ENCODE measurements at regions not wholly inside any gene's neighbourhood (a gene's known extent, or its start where the extent isn't known, plus 50 kb on each side); places are given as distances from the start of the nearest gene placed in this dataset.
A peak's percentile ranks its signal among the peaks of the same experiment; 100 is the strongest.
"Not testable (repeated sequence)": the region's sequence is repeated elsewhere in the genome, so short reads cannot be mapped to it uniquely, and the experiment has no call there.

DNA sequence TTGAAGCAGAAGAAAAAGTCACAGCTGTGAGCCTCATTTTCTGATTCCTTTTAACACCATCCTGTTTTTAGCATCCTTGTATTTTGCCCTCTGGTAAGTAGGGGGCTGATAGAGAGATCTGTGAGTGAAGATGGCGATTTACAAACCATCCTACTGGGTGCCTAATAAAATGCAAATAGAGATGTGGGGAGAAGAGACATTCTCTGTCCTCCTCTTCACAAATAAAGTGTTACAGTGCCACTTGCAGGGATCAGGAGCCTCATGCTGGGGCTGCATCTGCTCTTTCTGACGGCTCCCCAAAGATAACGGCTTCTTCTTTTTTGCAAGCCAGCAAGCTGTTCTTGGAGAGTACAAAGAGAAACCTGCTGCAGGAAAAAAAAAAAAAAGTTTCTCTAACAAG is 418.6 kb downstream of the TOX3 start:
- Histone ChIP-seq H3K27ac (ENCODE audit: low read depth, low read length) (no peak overlapping the region), H3K36me3 (ENCODE audit: control insufficient read depth, insufficient read depth, low read length) (no peaks in the 10 kb centered on the region), H3K27me3 (ENCODE audit: control insufficient read depth, insufficient read depth, low read length) (no peaks in the 10 kb centered on the region), H3K4me3 (ENCODE audit: low read depth, low read length) (no peak overlapping the region), H3K9me3 (ENCODE audit: control insufficient read depth, insufficient read depth, low read length) (no peaks in the 10 kb centered on the region), H3K4me1 (ENCODE audit: control insufficient read depth, insufficient read depth, low read length) (no peaks in the 10 kb centered on the region)
- WGBS (ENCODE audit: insufficient coverage), result no CpG with 5 or more reads among the region's 3 CpGs
- DNase-seq (ENCODE audit: low read depth in 4 of 6, low spot score in 6 of 6), result peak in 4 of 6 donors; percentile 15 to 85 (median 30)

DNA sequence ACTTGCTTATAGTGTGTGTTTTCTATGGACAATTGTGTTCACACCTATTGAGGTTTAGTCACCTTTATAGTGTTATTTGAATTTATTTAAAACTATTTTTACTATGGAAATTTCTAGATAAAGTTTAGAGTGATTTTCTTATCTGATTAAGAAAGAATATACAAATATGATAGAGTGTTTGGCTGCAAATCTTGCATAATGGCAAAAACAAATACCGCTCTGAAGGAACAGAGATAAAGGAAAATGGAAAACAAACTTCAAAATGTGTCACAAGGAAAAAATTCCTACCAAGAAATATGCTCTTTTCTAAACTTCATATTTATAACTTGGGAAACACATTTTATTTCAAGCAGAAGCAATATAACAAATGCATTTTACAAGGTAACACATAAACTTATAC is 423.1 kb downstream of the TOX3 start:
- Histone ChIP-seq H3K36me3 (ENCODE audit: control insufficient read depth, insufficient read depth, low read length) (no peaks in the 10 kb centered on the region), H3K27ac (ENCODE audit: low read depth, low read length) (no peak overlapping the region), H3K9me3 (ENCODE audit: control insufficient read depth, insufficient read depth, low read length) (no peaks in the 10 kb centered on the region), H3K27me3 (ENCODE audit: control insufficient read depth, insufficient read depth, low read length) (no peaks in the 10 kb centered on the region), H3K4me1 (ENCODE audit: control insufficient read depth, insufficient read depth, low read length) (no peaks in the 10 kb centered on the region), H3K4me3 (ENCODE audit: low read depth, low read length) (no peak overlapping the region)
- DNase-seq (ENCODE audit: low read depth in 4 of 6, low spot score in 6 of 6), result no peak
- no CpG with 5 or more reads among the region's 1 CpG for WGBS (ENCODE audit: insufficient coverage)

DNA sequence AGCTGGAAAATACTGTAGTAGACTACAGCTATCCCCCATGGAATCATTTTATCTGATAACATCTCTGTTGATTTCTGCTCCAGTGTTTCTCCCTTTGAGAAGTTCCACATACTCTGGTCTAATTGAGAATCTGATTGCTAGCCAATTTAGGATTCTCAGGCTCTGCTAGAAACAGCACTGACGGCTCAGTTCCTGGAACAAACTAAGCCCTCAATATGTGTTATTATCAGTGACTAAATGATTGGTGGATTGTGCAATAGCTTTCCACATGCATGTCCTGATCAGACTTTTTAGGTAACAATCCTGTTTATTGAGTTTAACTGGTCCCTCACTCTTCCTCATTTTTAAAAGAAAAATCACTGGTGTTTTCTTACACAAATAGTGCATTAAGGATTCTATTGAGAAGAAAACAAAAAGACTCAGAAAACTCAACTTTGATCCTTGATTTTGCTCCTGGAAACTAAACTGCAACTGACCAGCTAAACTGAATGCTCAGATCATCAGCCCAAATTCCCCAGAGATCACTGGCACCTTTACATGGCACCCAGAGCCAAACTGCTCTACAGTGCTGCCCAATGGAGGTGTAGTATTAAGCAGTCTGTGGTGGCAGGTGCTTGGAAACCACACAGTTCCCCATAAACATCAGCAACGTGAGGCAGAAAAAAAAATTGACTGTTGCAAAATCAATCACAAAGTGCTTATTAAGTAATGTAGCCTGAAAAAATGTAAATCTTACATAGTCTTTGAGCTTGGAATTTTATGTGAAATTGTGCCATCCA is 423.7 kb downstream of the TOX3 start:
- no peak overlapping the region for H3K4me3 ChIP-seq (ENCODE audit: low read depth, low read length)
- no peaks in the 10 kb centered on the region for H3K36me3 ChIP-seq (ENCODE audit: control insufficient read depth, insufficient read depth, low read length)
- no peaks in the 10 kb centered on the region for H3K4me1 ChIP-seq (ENCODE audit: control insufficient read depth, insufficient read depth, low read length)
- DNase-seq (ENCODE audit: low read depth in 4 of 6, low spot score in 6 of 6), result peak in 1 of 6 donors; percentile 37
- no peaks in the 10 kb centered on the region for H3K9me3 ChIP-seq (ENCODE audit: control insufficient read depth, insufficient read depth, low read length)
- WGBS (ENCODE audit: insufficient coverage), result no CpG with 5 or more reads among the region's 2 CpGs
- no peaks in the 10 kb centered on the region for H3K27me3 ChIP-seq (ENCODE audit: control insufficient read depth, insufficient read depth, low read length)
- H3K27ac ChIP-seq (ENCODE audit: low read depth, low read length), result no peak overlapping the region

DNA sequence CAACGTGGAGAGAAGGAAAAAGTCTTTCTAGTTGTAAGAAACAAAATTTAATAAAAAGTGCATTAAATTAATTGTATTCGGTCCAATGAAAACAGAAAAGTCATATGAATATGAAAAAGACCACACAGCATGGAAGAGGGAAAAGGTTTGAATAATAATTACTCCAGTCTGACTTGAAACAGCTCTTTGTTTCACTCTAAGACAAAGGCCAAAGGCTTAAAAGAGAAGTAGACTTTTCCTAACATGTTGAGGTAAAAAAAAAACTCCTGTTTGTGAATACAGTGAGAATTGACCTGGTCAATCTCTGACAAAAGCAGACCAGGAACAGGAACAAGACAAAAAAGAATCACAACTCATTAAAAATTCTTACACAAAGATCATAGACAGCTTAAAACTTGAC is 429.8 kb downstream of the TOX3 start:
- Histone ChIP-seq H3K36me3 (ENCODE audit: control insufficient read depth, insufficient read depth, low read length) (no peaks in the 10 kb centered on the region), H3K27me3 (ENCODE audit: control insufficient read depth, insufficient read depth, low read length) (no peaks in the 10 kb centered on the region), H3K4me3 (ENCODE audit: low read depth, low read length) (no peak overlapping the region), H3K27ac (ENCODE audit: low read depth, low read length) (no peak overlapping the region), H3K9me3 (ENCODE audit: control insufficient read depth, insufficient read depth, low read length) (no peaks in the 10 kb centered on the region), H3K4me1 (ENCODE audit: control insufficient read depth, insufficient read depth, low read length) (no peaks in the 10 kb centered on the region)
- no peak for DNase-seq (ENCODE audit: low read depth in 4 of 6, low spot score in 6 of 6)
- WGBS (ENCODE audit: insufficient coverage), result no CpG with 5 or more reads among the region's 2 CpGs

DNA sequence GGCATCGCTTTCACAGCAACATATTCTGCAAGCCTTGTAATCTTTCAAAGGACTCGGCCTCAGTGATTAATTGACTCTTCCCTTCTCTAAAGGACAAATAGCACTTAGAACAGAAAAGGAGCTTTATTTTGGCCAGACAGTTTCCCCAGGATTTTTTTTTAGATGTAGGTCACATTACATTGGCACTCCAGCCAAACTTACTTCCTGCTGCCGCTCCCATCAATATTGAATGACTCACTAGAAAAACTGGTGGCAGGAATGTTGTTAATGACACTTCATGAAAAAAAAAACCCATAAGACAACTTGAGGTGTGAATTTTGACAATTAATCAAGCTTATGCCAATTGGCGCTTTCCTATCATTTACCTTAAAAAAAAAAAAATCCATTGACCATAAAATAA is 432.6 kb downstream of the TOX3 start:
- H3K9me3 ChIP-seq (ENCODE audit: control insufficient read depth, insufficient read depth, low read length), result no peaks in the 10 kb centered on the region
- H3K4me1 ChIP-seq (ENCODE audit: control insufficient read depth, insufficient read depth, low read length), result no peaks in the 10 kb centered on the region
- WGBS (ENCODE audit: insufficient coverage), result 24% methylated on average over 2 of the region's 4 CpGs

GRCh38 chr16:52113533-52114183 is 433.3 kb downstream of the TOX3 start:
- DNase-seq (ENCODE audit: low read depth in 4 of 6, low spot score in 6 of 6), result peak in 1 of 6 donors; percentile 31
- Histone ChIP-seq H3K27ac (ENCODE audit: low read depth, low read length) (no peak overlapping the region), H3K36me3 (ENCODE audit: control insufficient read depth, insufficient read depth, low read length) (no peaks in the 10 kb centered on the region), H3K27me3 (ENCODE audit: control insufficient read depth, insufficient read depth, low read length) (no peaks in the 10 kb centered on the region), H3K4me1 (ENCODE audit: control insufficient read depth, insufficient read depth, low read length) (no peaks in the 10 kb centered on the region), H3K4me3 (ENCODE audit: low read depth, low read length) (no peak overlapping the region), H3K9me3 (ENCODE audit: control insufficient read depth, insufficient read depth, low read length) (no peaks in the 10 kb centered on the region)
- no CpG with 5 or more reads among the region's 2 CpGs for WGBS (ENCODE audit: insufficient coverage)

More for the DNA sequence above, 432.6 kb downstream of the TOX3 start:
- peak in 3 of 6 donors; percentile 9 to 63 (median 21) for DNase-seq (ENCODE audit: low read depth in 4 of 6, low spot score in 6 of 6)
- H3K4me3 ChIP-seq (ENCODE audit: low read depth, low read length), result no peak overlapping the region
- no peaks in the 10 kb centered on the region for H3K27me3 ChIP-seq (ENCODE audit: control insufficient read depth, insufficient read depth, low read length)
- H3K27ac ChIP-seq (ENCODE audit: low read depth, low read length), result no peak overlapping the region
- no peaks in the 10 kb centered on the region for H3K36me3 ChIP-seq (ENCODE audit: control insufficient read depth, insufficient read depth, low read length)

- not testable (repeated sequence) for DNase-seq (ENCODE audit: low read depth in 4 of 6, low spot score in 6 of 6); H3K27me3 ChIP-seq (ENCODE audit: control insufficient read depth, insufficient read depth, low read length); H3K4me3 ChIP-seq (ENCODE audit: low read depth, low read length); H3K9me3 ChIP-seq (ENCODE audit: control insufficient read depth, insufficient read depth, low read length); H3K4me1 ChIP-seq (ENCODE audit: control insufficient read depth, insufficient read depth, low read length); H3K27ac ChIP-seq (ENCODE audit: low read depth, low read length); H3K36me3 ChIP-seq (ENCODE audit: control insufficient read depth, insufficient read depth, low read length)
- no CpG with 5 or more reads among the region's 4 CpGs for WGBS (ENCODE audit: insufficient coverage)
Observed at GRCh38 chr16:52104993-52105392, 441.9 kb downstream of the TOX3 start.

- no peak for DNase-seq (ENCODE audit: low read depth in 4 of 6, low spot score in 6 of 6)
- H3K4me1 ChIP-seq (ENCODE audit: control insufficient read depth, insufficient read depth, low read length), result no peaks in the 10 kb centered on the region
- H3K4me3 ChIP-seq (ENCODE audit: low read depth, low read length), result no peak overlapping the region
- WGBS (ENCODE audit: insufficient coverage), result no CpG with 5 or more reads among the region's 1 CpG
- no peak overlapping the region for H3K27ac ChIP-seq (ENCODE audit: low read depth, low read length)
- H3K9me3 ChIP-seq (ENCODE audit: control insufficient read depth, insufficient read depth, low read length), result no peaks in the 10 kb centered on the region
- no peaks in the 10 kb centered on the region for H3K36me3 ChIP-seq (ENCODE audit: control insufficient read depth, insufficient read depth, low read length)
- no peaks in the 10 kb centered on the region for H3K27me3 ChIP-seq (ENCODE audit: control insufficient read depth, insufficient read depth, low read length)
Observed at GRCh38 chr16:52103791-52104190, 443.2 kb downstream of the TOX3 start.

GRCh38 chr16:52101246-52101645 is 445.7 kb downstream of the TOX3 start:
- DNase-seq (ENCODE audit: low read depth in 4 of 6, low spot score in 6 of 6), result peak in 1 of 6 donors; percentile 58
- H3K4me1 ChIP-seq (ENCODE audit: control insufficient read depth, insufficient read depth, low read length), result no peaks in the 10 kb centered on the region
- no peak overlapping the region for H3K4me3 ChIP-seq (ENCODE audit: low read depth, low read length)
- H3K36me3 ChIP-seq (ENCODE audit: control insufficient read depth, insufficient read depth, low read length), result no peaks in the 10 kb centered on the region
- WGBS (ENCODE audit: insufficient coverage), result 100% methylated on average over 2 of the region's 3 CpGs
- no peaks in the 10 kb centered on the region for H3K27me3 ChIP-seq (ENCODE audit: control insufficient read depth, insufficient read depth, low read length)
- H3K27ac ChIP-seq (ENCODE audit: low read depth, low read length), result no peak overlapping the region
- H3K9me3 ChIP-seq (ENCODE audit: control insufficient read depth, insufficient read depth, low read length), result no peaks in the 10 kb centered on the region

DNA sequence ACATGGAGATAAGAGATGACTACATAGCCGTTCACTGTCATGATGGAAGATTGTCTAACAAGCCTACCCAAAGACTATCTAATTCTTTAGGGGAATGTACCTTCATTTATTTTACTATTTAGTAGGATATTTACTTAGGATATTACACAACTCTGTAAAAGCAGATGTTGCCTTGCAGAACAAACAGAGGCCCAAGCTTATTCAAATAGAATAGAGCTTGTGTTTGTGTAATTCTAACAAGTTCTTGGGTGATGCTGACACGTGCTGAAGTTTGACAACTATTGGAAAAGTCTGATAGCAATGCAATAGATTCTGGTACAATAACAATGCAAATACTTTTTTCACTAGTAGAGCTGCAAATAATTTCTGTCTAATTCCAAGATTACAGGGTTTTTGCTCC is 447.6 kb downstream of the TOX3 start:
- H3K4me3 ChIP-seq (ENCODE audit: low read depth, low read length), result no peak overlapping the region
- no CpG with 5 or more reads among the region's 2 CpGs for WGBS (ENCODE audit: insufficient coverage)
- no peak for DNase-seq (ENCODE audit: low read depth in 4 of 6, low spot score in 6 of 6)

More for the DNA sequence above, 447.6 kb downstream of the TOX3 start:
- Histone ChIP-seq H3K36me3 (ENCODE audit: control insufficient read depth, insufficient read depth, low read length) (no peaks in the 10 kb centered on the region), H3K9me3 (ENCODE audit: control insufficient read depth, insufficient read depth, low read length) (no peaks in the 10 kb centered on the region), H3K27me3 (ENCODE audit: control insufficient read depth, insufficient read depth, low read length) (no peaks in the 10 kb centered on the region), H3K4me1 (ENCODE audit: control insufficient read depth, insufficient read depth, low read length) (no peaks in the 10 kb centered on the region), H3K27ac (ENCODE audit: low read depth, low read length) (no peak overlapping the region)
